HG03060 (cell line): ENCODE measurements at regions not wholly inside any gene's neighbourhood (a gene's known extent, or its start where the extent isn't known, plus 50 kb on each side); places are given as distances from the start of the nearest gene placed in this dataset.
"Not testable (repeated sequence)": the region's sequence is repeated elsewhere in the genome, so short reads cannot be mapped to it uniquely, and the experiment has no call there.

Source experiments
- ATAC-seq: cut with Tn5 transposase; IDR thresholded peaks from one replicate; pipeline ENCODE4 v1.9.1; 2021; ENCODE audit warnings: low read depth, moderate number of reproducible peaks; ENCODE audit not compliant: unreplicated experiment

GRCh38 chr11:26891501-26891900 is 102.4 kb upstream of the FIBIN start:
- no peak for ATAC-seq

- no peak for ATAC-seq
These were observed 97.2 kb upstream of the FIBIN start for GRCh38 chr11:26896719-26897118.

GRCh38 chr11:26898799-26899198 is 95.1 kb upstream of the FIBIN start:
- no peak for ATAC-seq

- ATAC-seq = no peak
These were observed 92.8 kb upstream of the FIBIN start for GRCh38 chr11:26901162-26901561.

GRCh38 chr11:26904132-26904531 is 89.8 kb upstream of the FIBIN start:
- ATAC-seq = no peak

GRCh38 chr11:26904801-26905200 is 89.1 kb upstream of the FIBIN start:
- ATAC-seq = no peak

GRCh38 chr11:26905368-26905767 is 88.5 kb upstream of the FIBIN start:
- ATAC-seq = no peak

GRCh38 chr11:26909515-26909914 is 84.4 kb upstream of the FIBIN start:
- ATAC-seq = no peak

- no peak for ATAC-seq
These were observed 83.8 kb upstream of the FIBIN start for GRCh38 chr11:26909991-26910591.

- ATAC-seq = peak; percentile 48
These were observed 78.9 kb upstream of the FIBIN start for GRCh38 chr11:26914968-26915367.

GRCh38 chr11:26916805-26917204 is 77.1 kb upstream of the FIBIN start:
- no peak for ATAC-seq

- no peak for ATAC-seq
These were observed 65.3 kb upstream of the FIBIN start for GRCh38 chr11:26928582-26928981.

- no peak for ATAC-seq
These were observed 64.0 kb upstream of the FIBIN start for GRCh38 chr11:26929806-26930517.

- ATAC-seq = no peak
These were observed 63.2 kb upstream of the FIBIN start for GRCh38 chr11:26930518-26931247.

- no peak for ATAC-seq
These were observed 62.7 kb upstream of the FIBIN start for GRCh38 chr11:26931248-26931631.

GRCh38 chr11:26931881-26932280 is 62.0 kb upstream of the FIBIN start:
- no peak for ATAC-seq

GRCh38 chr11:26936109-26936508 is 57.8 kb upstream of the FIBIN start:
- no peak for ATAC-seq

- ATAC-seq = no peak
These were observed 56.5 kb upstream of the FIBIN start for GRCh38 chr11:26937386-26937785.

- not testable (repeated sequence) for ATAC-seq
These were observed 53.4 kb upstream of the FIBIN start for GRCh38 chr11:26940501-26940900.

GRCh38 chr11:26942356-26942755 is 51.6 kb upstream of the FIBIN start:
- ATAC-seq = no peak

GRCh38 chr11:26943636-26944035 is 50.3 kb upstream of the FIBIN start:
- ATAC-seq = no peak
